ENCODE measurements at regions not wholly inside any gene's neighbourhood (a gene's known extent, or its start where the extent isn't known, plus 50 kb on each side); places are given as distances from the start of the nearest gene placed in this dataset.
A peak's percentile ranks its signal among the peaks of the same experiment; 100 is the strongest.

- no peak for DNase-seq
Observed at GRCh38 chr15:38182900-38183299, 69.7 kb upstream of the SPRED1 start.

- DNase-seq = no peak
Observed at GRCh38 chr15:38186507-38186906, 66.1 kb upstream of the SPRED1 start.

- DNase-seq = no peak
Observed at GRCh38 chr15:38187630-38188313, 64.9 kb upstream of the SPRED1 start.

GRCh38 chr15:38189671-38190295 is 62.9 kb upstream of the SPRED1 start:
- peak; percentile 39 for DNase-seq

GRCh38 chr15:38190501-38190900 is 62.1 kb upstream of the SPRED1 start:
- DNase-seq = no peak

GRCh38 chr15:38192496-38192895 is 60.1 kb upstream of the SPRED1 start:
- no peak for DNase-seq

GRCh38 chr15:38193496-38193895 is 59.1 kb upstream of the SPRED1 start:
- no peak for DNase-seq

- no peak for DNase-seq
Observed at GRCh38 chr15:38195191-38195901, 57.3 kb upstream of the SPRED1 start.

GRCh38 chr15:38196076-38196475 is 56.6 kb upstream of the SPRED1 start:
- peak; percentile 58 for DNase-seq

GRCh38 chr15:38197553-38197952 is 55.1 kb upstream of the SPRED1 start:
- DNase-seq = no peak

- DNase-seq = no peak
Observed at GRCh38 chr15:38201714-38202113, 50.9 kb upstream of the SPRED1 start.

- peak; percentile 14 for DNase-seq
Observed at GRCh38 chr15:38202361-38202760, 50.3 kb upstream of the SPRED1 start.
